Omental fat pad (tissue), 3 donors: ENCODE measurements at regions not wholly inside any gene's neighbourhood (a gene's known extent, or its start where the extent isn't known, plus 50 kb on each side); places are given as distances from the start of the nearest gene placed in this dataset.

Experiments
- ATAC-seq: fragments of 150-250 bp; one replicate; pipeline ENCODE4 v1.9.1; 2016; ENCODE audit warnings: mild to moderate bottlenecking, moderate library complexity; ENCODE audit not compliant: low FRiP score
- DNase-seq: peaks from one replicate; pipeline ENCODE4 v3.0.0-alpha.2; 2019; ENCODE audit warnings: low spot score
- CTCF ChIP-seq, 3 donors: fragments of 450-650 bp; IDR thresholded peaks; one replicate each; pipeline ENCODE4 v1.5.1; 2016 to 2017; ENCODE audit warnings: antibody characterized with exemption in 3 of 3, mild to moderate bottlenecking in 3 of 3, moderate library complexity in 2 of 3

- no peak for ATAC-seq
- no peak for TF ChIP-seq CTCF (IDR thresholded peaks at IDR 0.05)
- no peak for DNase-seq
These were observed 796.7 kb upstream of the ADGRL2 start for GRCh38 chr1:81004011-81004410.

- no peak for TF ChIP-seq CTCF (IDR thresholded peaks at IDR 0.05)
- no peak for DNase-seq
- ATAC-seq: no peak
These were observed 805.8 kb upstream of the ADGRL2 start for GRCh38 chr1:80994934-80995333.

GRCh38 chr1:80994038-80994437, 806.7 kb upstream of the ADGRL2 start:
- no peak for TF ChIP-seq CTCF (IDR thresholded peaks at IDR 0.05)
- no peak for DNase-seq

GRCh38 chr1:80993154-80993980, 807.4 kb upstream of the ADGRL2 start:
- no peak for DNase-seq
- no peak for TF ChIP-seq CTCF (IDR thresholded peaks at IDR 0.05)
- no peak for ATAC-seq

More at GRCh38 chr1:80994038-80994437, 806.7 kb upstream of the ADGRL2 start:
- ATAC-seq: no peak

- no peak for TF ChIP-seq CTCF (IDR thresholded peaks at IDR 0.05)
- no peak for ATAC-seq
- DNase-seq: no peak
These were observed 811.3 kb upstream of the ADGRL2 start for GRCh38 chr1:80989455-80989854.

GRCh38 chr1:80988926-80989325, 811.8 kb upstream of the ADGRL2 start:
- DNase-seq (no peak), ATAC-seq (no peak)
- no peak for TF ChIP-seq CTCF (IDR thresholded peaks at IDR 0.05)

GRCh38 chr1:80987824-80988223, 812.9 kb upstream of the ADGRL2 start:
- TF ChIP-seq CTCF (IDR thresholded peaks at IDR 0.05): no peak
- DNase-seq (no peak), ATAC-seq (no peak)
